ENCODE measurements at regions not wholly inside any gene's neighbourhood (a gene's known extent, or its start where the extent isn't known, plus 50 kb on each side); places are given as distances from the start of the nearest gene placed in this dataset.

DNA sequence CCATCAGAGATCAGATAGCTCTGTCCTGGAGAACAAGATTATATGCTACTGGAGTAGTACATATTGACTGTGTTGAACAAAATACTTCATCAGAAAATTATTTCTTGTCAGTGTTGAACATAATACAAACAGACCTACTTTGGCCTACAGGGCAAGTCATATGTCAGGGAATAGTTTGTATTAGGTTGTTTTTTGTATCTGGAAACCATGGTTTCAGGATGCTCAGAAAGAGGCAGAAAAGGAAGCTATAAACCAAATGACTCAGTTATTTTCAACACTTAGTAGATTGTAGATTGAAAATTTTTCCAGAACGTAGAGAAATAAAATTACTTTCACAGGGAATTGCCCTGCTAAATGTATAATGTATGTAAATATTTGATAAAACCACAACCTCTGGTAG lies 198.4 kb downstream of the CYB561 start:
- TF ChIP-seq YY1 (IDR thresholded peaks at IDR 0.05; ENCODE audit: insufficient read depth, insufficient read length): no peak
- TF ChIP-seq SUZ12 (IDR thresholded peaks at IDR 0.05; ENCODE audit: extremely low read depth, insufficient read depth, insufficient read length): no peak
- TF ChIP-seq ZNF274 (IDR thresholded peaks at IDR 0.05; ENCODE audit: low read depth, low read length): no peak

Measured in NT2/D1 (cell line).